Pancreas (tissue), 10 donors: ENCODE measurements at regions not wholly inside any gene's neighbourhood (a gene's known extent, or its start where the extent isn't known, plus 50 kb on each side); places are given as distances from the start of the nearest gene placed in this dataset.

Experiments
- ATAC-seq, 4 donors: fragments of 200-7000 bp; cut with Tn5 transposase; one replicate each; pipeline versions ENCODE4 v1.8.0 to v1.9.1; 2020; ENCODE audit warnings: mild to moderate bottlenecking in 4 of 4, moderate library complexity in 4 of 4
- DNase-seq, 6 donors: peaks; one replicate each; pipeline ENCODE4 v3.0.0-alpha.2; 2020
- FAIRE-seq: peaks from 2 replicates; lab custom pipeline; 2012; peaks lifted over from hg19 to GRCh38; lab: Jason Lieb, UNC
- H3K27ac ChIP-seq, 4 donors: fragments of 200-600 bp; sonication (generic); 1 replicate in 3 of 4; 2 replicates in 1 of 4; pipeline versions ENCODE4 v1.5.0 to v1.8.0; 2020
- H3K27me3 ChIP-seq, 4 donors: fragments of 200-600 bp; one replicate each; pipeline ENCODE4 v1.8.0; 2021
- H3K36me3 ChIP-seq, 3 donors: fragments of 200-600 bp; sonication (generic) in 1 of 3; one replicate each; pipeline versions ENCODE4 v1.5.0 to v1.8.0; 2020 to 2021
- H3K4me1 ChIP-seq, 3 donors: fragments of 200-600 bp; one replicate each; pipeline ENCODE4 v1.8.0; 2021
- H3K4me3 ChIP-seq, 4 donors: fragments of 200-600 bp; sonication (generic) in 2 of 4; one replicate each; pipeline versions ENCODE4 v1.5.0 to v1.8.0; 2020 to 2021
- H3K9me3 ChIP-seq, 4 donors: fragments of 200-600 bp; one replicate each; pipeline ENCODE4 v1.8.0; 2021
- WGBS, 2 donors: extraction: QIAGEN DNeasy Blood & Tissue Kit; methylation state at CpG; one replicate each; pipeline ENCODE4 v1.1.7; 2013; 5-methylcytosine and 5-hydroxymethylcytosine counted together
- intact Hi-C, 3 donors: fragments of 100-400 bp; cut with DNase I; formaldehyde crosslinking; loops; one replicate each; pipeline versions ENCODE4 v1.11.1 to v1.14.2; 2022
- TF ChIP-seq, protein P1 (sequence below), 4 donors: fragments of 200-600 bp; sonication (generic) in 3 of 4; IDR thresholded peaks; one replicate each; pipeline versions ENCODE4 v1.5.0 to v1.8.0; 2021; ENCODE audit warnings: antibody characterized with exemption in 4 of 4
- donor health status: healthy with polysubstance abuse.
- donor health status: DM: no; HTN: no; CAD: no; lungs with moderate emphysema.
- donor health status: DM: no; HTN: no; CAD: no.
- donor health status: control.
- donor health status: control.
- donor health status: Bipolar disorder and iron deficiency.
- donor health status: DM: yes; HTN: yes; CAD: no.
- donor health status: DM: no; HTN: no; CAD: no.
- donor health status: DM: no; HTN: no; CAD: no.
- donor health status: DM: yes; HTN: yes; CAD: no.

DNA sequence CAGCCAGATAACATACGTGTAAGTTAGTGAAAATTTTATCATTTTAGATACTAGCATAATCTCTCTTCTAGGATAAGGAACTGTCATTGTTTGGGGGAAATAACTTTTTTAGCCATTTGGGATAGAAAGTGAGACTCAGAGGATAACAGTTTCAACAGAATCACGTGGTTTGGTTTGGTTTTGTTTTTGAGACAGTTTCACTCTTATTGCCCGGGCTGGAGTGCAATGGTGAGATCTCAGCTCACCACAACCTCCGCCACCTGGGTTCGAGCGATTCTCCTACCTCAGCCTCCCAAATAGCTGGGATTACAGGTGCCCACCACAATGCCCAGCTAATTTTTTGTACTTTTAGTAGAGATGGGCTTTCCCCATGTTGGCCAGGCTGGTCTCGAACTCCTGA lies 323.2 kb upstream of the MEIS1 start:
- no peak for FAIRE-seq
- TF ChIP-seq, protein P1, sequence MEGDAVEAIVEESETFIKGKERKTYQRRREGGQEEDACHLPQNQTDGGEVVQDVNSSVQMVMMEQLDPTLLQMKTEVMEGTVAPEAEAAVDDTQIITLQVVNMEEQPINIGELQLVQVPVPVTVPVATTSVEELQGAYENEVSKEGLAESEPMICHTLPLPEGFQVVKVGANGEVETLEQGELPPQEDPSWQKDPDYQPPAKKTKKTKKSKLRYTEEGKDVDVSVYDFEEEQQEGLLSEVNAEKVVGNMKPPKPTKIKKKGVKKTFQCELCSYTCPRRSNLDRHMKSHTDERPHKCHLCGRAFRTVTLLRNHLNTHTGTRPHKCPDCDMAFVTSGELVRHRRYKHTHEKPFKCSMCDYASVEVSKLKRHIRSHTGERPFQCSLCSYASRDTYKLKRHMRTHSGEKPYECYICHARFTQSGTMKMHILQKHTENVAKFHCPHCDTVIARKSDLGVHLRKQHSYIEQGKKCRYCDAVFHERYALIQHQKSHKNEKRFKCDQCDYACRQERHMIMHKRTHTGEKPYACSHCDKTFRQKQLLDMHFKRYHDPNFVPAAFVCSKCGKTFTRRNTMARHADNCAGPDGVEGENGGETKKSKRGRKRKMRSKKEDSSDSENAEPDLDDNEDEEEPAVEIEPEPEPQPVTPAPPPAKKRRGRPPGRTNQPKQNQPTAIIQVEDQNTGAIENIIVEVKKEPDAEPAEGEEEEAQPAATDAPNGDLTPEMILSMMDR (IDR thresholded peaks at IDR 0.05) = no peak
- no peak for DNase-seq
- Histone ChIP-seq H3K36me3 (no peaks in the 10 kb centered on the region), H3K27ac (no peak overlapping the region), H3K4me3 (no peak overlapping the region), H3K27me3 (no peaks in the 10 kb centered on the region), H3K4me1 (no peaks in the 10 kb centered on the region), H3K9me3 (no peaks in the 10 kb centered on the region)
- intact Hi-C loops = no loop called here
- WGBS, 2 donors = 73 to 81% methylated on average over 7 of the region's 7 CpGs
- ATAC-seq = no peak

DNA sequence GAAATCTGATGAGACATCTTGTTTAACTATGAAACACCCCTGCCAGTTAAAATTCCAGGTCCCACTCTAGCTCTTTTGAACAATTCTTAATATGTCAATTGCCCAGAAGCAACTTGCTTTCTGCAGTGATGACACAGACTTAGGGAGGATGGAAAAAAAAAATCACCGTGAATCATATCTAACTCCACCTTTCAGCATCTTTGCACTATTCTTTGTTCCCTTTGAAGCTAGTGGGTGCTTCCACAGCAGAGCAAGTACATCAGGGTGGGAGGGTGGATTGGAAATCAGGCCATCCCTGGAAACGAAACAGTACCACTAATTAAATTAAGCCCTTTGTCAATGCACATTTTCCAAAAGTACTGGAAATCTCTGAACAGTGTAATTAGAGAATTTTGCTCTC lies 324.3 kb upstream of the MEIS1 start:
- H3K9me3 ChIP-seq = no peaks in the 10 kb centered on the region
- H3K27ac ChIP-seq = no peak overlapping the region
- TF ChIP-seq, protein P1 (IDR thresholded peaks at IDR 0.05) = no peak
- H3K4me3 ChIP-seq = no peak overlapping the region
- FAIRE-seq = no peak
- no peak for ATAC-seq
- no peak for DNase-seq
- H3K27me3 ChIP-seq = no peaks in the 10 kb centered on the region
- no peaks in the 10 kb centered on the region for H3K36me3 ChIP-seq
- intact Hi-C loops = no loop called here
- H3K4me1 ChIP-seq = no peaks in the 10 kb centered on the region
- 79 to 87% methylated on average over 2 of the region's 2 CpGs for WGBS, 2 donors

- DNase-seq (no peak), FAIRE-seq (no peak), ATAC-seq (no peak)
- Histone ChIP-seq H3K9me3 (no peaks in the 10 kb centered on the region), H3K4me3 (no peak overlapping the region), H3K4me1 (no peaks in the 10 kb centered on the region), H3K27ac (no peak overlapping the region), H3K36me3 (no peaks in the 10 kb centered on the region), H3K27me3 (no peaks in the 10 kb centered on the region)
- intact Hi-C loops = no loop called here
- 88 to 92% methylated on average over 2 of the region's 2 CpGs for WGBS, 2 donors
- TF ChIP-seq, protein P1 (IDR thresholded peaks at IDR 0.05) = no peak
Observed at GRCh38 chr2:66110086-66110485, 324.8 kb upstream of the MEIS1 start.

- intact Hi-C loops = no loop called here
- Histone ChIP-seq H3K36me3 (no peaks in the 10 kb centered on the region), H3K27ac (no peak overlapping the region), H3K9me3 (no peaks in the 10 kb centered on the region), H3K4me1 (no peaks in the 10 kb centered on the region), H3K27me3 (no peaks in the 10 kb centered on the region), H3K4me3 (no peak overlapping the region)
- 43 to 48% methylated on average over 2 of the region's 2 CpGs for WGBS, 2 donors
- no peak for ATAC-seq
- no peak for FAIRE-seq
- TF ChIP-seq, protein P1 (IDR thresholded peaks at IDR 0.05) = no peak
- no peak for DNase-seq
Observed at GRCh38 chr2:66109419-66109818, 325.5 kb upstream of the MEIS1 start.

DNA sequence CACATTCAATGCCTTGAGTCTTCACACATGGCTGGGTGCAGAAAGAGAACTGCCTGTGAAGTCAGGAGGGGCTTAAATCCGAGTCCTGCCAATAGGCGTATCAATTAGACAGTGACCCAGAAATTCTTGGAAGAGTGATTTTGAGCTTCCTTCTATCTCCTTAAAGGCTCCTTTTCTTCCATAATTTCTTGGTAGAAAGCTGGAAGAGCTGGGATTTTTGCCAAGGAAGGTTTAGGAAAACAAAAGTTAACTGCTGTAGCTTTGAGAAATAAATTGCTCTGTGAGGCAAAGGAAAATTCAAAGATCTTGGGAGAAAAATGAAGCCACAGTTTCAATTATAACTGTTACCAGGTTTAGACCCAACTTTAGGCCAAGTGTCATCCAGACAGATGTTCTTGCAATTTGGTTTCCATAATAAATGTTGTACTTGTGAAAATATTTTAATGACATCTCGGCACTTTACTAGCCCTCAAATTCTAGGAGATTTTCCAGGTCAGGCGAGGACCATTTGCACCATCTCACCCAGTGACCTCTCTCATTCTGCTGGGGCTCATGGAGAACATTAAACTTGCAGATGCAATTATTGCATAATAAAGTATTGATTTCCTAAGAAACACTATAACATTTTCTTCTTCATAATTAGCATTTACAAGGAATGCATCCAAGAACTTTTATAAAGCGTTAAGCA lies 329.7 kb upstream of the MEIS1 start:
- no peak for FAIRE-seq
- no peak for ATAC-seq
- Histone ChIP-seq H3K4me3 (no peak overlapping the region), H3K9me3 (no peaks in the 10 kb centered on the region), H3K27me3 (no peaks in the 10 kb centered on the region), H3K4me1 (no peaks in the 10 kb centered on the region), H3K27ac (no peak overlapping the region), H3K36me3 (no peaks in the 10 kb centered on the region)
- 86 to 89% methylated on average over 5 of the region's 5 CpGs for WGBS, 2 donors
- intact Hi-C loops = no loop called here
- no peak for DNase-seq
- TF ChIP-seq, protein P1 (IDR thresholded peaks at IDR 0.05) = no peak
